PFSK-1 (cell line): ENCODE measurements at regions not wholly inside any gene's neighbourhood (a gene's known extent, or its start where the extent isn't known, plus 50 kb on each side); places are given as distances from the start of the nearest gene placed in this dataset.

Experiments
- FOXP2 ChIP-seq: optimal IDR thresholded peaks from 2 replicates; pipeline ENCODE3; 2011; ENCODE audit warnings: borderline replicate concordance, control low read depth, inconsistent platforms; ENCODE audit not compliant: insufficient read depth; ENCODE audit errors: extremely low read length, extremely low read depth
- POLR2AphosphoS5 ChIP-seq: IDR thresholded peaks from 2 replicates; pipeline ENCODE4 v1.6.1; 2012; ENCODE audit warnings: low read depth, mild to moderate bottlenecking, control low read depth, low read length, moderate library complexity
- SIN3A ChIP-seq: IDR thresholded peaks from 2 replicates; pipeline ENCODE4 v1.6.1; 2012; ENCODE audit warnings: mild to moderate bottlenecking, low read length, moderate library complexity, borderline replicate concordance; ENCODE audit not compliant: insufficient read depth
- TAF1 ChIP-seq: IDR thresholded peaks from 2 replicates; pipeline ENCODE4 v1.6.1; 2012; ENCODE audit warnings: low read length, control low read depth, borderline replicate concordance; ENCODE audit not compliant: insufficient read depth
- TF ChIP-seq, protein P1 (sequence below), 2 experiments: IDR thresholded peaks; 2 replicates each; pipeline versions ENCODE4 v1.6.1 to v1.8.0; 2011 to 2012; ENCODE audit warnings: low read depth in 2 of 2, low read length in 2 of 2, control low read depth in 1 of 2, inconsistent platforms in 1 of 2, mild to moderate bottlenecking in 1 of 2, moderate library complexity in 1 of 2; ENCODE audit not compliant: insufficient read depth in 1 of 2

DNA sequence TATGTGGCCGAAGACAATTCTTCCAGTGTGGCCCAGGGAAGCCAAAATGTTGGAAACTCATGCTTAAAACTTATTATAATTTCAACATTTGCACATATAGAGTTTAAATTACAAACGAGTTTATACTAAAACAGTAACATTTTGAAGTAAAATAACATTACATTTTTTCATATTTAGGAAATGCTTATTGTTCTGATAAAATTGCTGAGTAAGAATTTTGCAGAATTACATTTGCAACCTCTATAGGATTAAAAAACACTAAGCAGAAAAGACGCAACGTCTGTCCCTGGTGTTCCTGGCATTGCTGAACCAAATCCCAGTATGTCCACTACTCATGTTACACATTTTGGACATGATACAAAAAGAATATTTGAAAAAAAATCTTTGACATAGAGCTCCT lies 1241.2 kb downstream of the SUCLG1 start:
- no peak for TF ChIP-seq TAF1
- TF ChIP-seq SIN3A, result no peak
- TF ChIP-seq, protein P1, sequence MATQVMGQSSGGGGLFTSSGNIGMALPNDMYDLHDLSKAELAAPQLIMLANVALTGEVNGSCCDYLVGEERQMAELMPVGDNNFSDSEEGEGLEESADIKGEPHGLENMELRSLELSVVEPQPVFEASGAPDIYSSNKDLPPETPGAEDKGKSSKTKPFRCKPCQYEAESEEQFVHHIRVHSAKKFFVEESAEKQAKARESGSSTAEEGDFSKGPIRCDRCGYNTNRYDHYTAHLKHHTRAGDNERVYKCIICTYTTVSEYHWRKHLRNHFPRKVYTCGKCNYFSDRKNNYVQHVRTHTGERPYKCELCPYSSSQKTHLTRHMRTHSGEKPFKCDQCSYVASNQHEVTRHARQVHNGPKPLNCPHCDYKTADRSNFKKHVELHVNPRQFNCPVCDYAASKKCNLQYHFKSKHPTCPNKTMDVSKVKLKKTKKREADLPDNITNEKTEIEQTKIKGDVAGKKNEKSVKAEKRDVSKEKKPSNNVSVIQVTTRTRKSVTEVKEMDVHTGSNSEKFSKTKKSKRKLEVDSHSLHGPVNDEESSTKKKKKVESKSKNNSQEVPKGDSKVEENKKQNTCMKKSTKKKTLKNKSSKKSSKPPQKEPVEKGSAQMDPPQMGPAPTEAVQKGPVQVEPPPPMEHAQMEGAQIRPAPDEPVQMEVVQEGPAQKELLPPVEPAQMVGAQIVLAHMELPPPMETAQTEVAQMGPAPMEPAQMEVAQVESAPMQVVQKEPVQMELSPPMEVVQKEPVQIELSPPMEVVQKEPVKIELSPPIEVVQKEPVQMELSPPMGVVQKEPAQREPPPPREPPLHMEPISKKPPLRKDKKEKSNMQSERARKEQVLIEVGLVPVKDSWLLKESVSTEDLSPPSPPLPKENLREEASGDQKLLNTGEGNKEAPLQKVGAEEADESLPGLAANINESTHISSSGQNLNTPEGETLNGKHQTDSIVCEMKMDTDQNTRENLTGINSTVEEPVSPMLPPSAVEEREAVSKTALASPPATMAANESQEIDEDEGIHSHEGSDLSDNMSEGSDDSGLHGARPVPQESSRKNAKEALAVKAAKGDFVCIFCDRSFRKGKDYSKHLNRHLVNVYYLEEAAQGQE (IDR thresholded peaks at IDR 0.05; ENCODE audit: insufficient read depth in 1 of 2, low read depth in 2 of 2, low read length in 2 of 2), result no peak
- no peak for TF ChIP-seq POLR2AphosphoS5
- no peak for TF ChIP-seq FOXP2

DNA sequence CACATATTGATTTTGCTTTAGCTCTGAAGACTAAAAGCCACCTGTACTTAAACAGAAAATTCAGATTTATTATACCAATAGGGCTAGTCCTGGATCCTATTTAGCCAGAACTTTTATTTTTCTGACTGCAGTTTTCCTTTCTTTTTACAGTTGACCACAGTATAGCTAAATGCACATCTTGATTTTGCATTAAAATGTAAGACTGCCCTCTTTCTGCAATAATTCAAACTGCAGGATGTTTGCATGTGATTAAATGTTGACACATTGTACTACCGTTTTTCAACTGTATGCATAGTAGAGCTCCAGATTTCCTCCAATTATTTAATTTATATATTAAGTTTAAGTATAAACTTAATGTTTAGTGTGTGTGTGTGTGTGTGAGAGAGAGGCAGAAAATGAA lies 1262.9 kb downstream of the SUCLG1 start:
- TF ChIP-seq, protein P1 (IDR thresholded peaks at IDR 0.05; ENCODE audit: insufficient read depth in 1 of 2, low read depth in 2 of 2, low read length in 2 of 2), result no peak
- no peak for TF ChIP-seq TAF1
- no peak for TF ChIP-seq FOXP2
- no peak for TF ChIP-seq SIN3A
- no peak for TF ChIP-seq POLR2AphosphoS5

DNA sequence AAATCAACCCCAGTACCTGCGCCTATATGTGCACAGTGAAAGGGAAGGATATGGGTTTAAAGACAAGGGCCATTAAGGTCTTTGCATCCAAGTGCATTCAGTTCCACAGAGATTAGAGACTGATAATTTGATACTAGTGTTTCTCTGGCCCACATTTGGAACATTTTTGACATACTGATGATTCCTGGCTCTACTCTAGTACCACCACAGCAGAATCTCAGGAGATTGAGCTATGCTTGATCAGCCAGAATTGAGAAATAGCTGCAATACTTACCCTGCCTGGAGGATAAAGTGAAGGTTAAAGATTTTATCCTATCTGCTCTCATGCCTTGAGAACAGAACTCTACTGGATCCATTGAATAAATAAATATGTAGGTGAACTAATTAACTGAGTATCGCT lies 1267.8 kb downstream of the SUCLG1 start:
- TF ChIP-seq SIN3A, result no peak
- no peak for TF ChIP-seq FOXP2
- TF ChIP-seq TAF1, result no peak
- TF ChIP-seq, protein P1 (IDR thresholded peaks at IDR 0.05; ENCODE audit: insufficient read depth in 1 of 2, low read depth in 2 of 2, low read length in 2 of 2), result no peak
- no peak for TF ChIP-seq POLR2AphosphoS5

DNA sequence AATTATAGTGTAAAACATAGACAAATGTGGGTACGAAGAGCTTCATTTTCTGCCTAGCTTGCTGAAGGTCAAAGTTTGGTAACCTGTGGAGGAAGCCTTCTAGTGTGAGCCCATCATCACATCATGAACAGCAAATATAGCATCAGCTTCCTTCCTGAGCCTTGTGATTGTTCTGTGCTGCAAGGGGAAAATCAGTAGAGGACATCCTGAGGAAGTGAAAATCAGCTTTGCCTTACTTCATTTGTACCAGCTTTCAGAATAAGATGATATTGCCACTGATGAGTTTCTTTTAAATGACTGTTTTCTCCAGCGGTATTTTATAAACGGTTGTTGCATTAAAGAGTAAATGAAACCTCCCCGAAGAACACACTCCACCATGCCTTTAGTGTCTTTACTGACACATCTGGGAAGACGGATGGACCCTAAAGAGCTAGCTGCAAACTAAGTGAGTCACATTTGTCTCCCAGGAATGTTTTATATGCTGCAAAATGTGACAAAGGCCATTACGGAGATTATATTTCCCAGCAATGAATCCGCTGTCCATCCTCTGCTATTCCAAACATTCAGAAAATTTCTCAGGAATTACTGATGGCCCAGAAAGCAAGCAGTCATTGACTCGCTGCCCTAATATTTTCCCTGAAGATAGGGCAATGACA lies 1272.8 kb downstream of the SUCLG1 start:
- TF ChIP-seq FOXP2 (no peak), SIN3A (no peak), POLR2AphosphoS5 (no peak), TAF1 (no peak)
- TF ChIP-seq, protein P1 (IDR thresholded peaks at IDR 0.05; ENCODE audit: insufficient read depth in 1 of 2, low read depth in 2 of 2, low read length in 2 of 2), result no peak

DNA sequence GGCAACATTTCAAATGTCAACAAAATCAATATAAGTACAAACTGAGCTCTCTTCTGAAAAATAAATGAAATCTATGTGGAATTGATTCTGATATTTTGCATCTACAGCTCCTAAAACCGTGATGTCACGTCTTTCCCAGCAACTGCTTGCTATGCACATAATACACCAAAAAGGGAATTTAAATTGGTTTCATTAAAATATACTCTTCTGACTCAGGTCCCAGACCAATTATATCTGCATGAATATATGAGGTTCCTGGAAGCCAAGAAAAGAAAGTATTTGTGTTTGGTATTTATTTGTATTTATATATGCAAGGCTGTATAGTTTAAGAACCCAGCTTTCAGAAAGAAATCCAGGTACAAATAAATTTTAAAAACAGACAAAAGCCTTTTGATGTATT lies 1282.5 kb downstream of the SUCLG1 start:
- TF ChIP-seq SIN3A (no peak), FOXP2 (no peak), POLR2AphosphoS5 (no peak), TAF1 (no peak)
- TF ChIP-seq, protein P1 (IDR thresholded peaks at IDR 0.05; ENCODE audit: insufficient read depth in 1 of 2, low read depth in 2 of 2, low read length in 2 of 2), result no peak
